SK-N-SH treated with all-trans-retinoic acid at 6 μM for 48 hours (cell line): ENCODE measurements at regions not wholly inside any gene's neighbourhood (a gene's known extent, or its start where the extent isn't known, plus 50 kb on each side); places are given as distances from the start of the nearest gene placed in this dataset.

Experiments used
- ESRRG ChIP-seq: fragments of 250-450 bp; sonication (Bioruptor Pico); IDR thresholded peaks from 2 replicates; pipeline ENCODE4 v1.6.1; 2021; ENCODE audit warnings: mild to moderate bottlenecking
- ZFP3 ChIP-seq: fragments of 250-450 bp; sonication (Bioruptor Pico); IDR thresholded peaks from 2 replicates; pipeline ENCODE4 v1.5.0; 2020; ENCODE audit warnings: mild to moderate bottlenecking, moderate library complexity

GRCh38 chr3:72343078-72343477 lies 505.2 kb downstream of the SHQ1 start:
- no peak for TF ChIP-seq ZFP3 (CRISPR knock-in tag)
- no peak for TF ChIP-seq ESRRG (CRISPR knock-in tag)
